ENCODE measurements at regions not wholly inside any gene's neighbourhood (a gene's known extent, or its start where the extent isn't known, plus 50 kb on each side); places are given as distances from the start of the nearest gene placed in this dataset.

GRCh38 chr11:19320827-19321226 lies 80.1 kb upstream of the E2F8 start:
- no TSS peak for BruUV-seq (replicated peaks)
- dilution Hi-C loops (cut with MboI; ENCODE audit: extremely low pct_ligation_motif_present, low sequenced_read_pairs) (no loop called here), intact Hi-C loops (cut with micrococcal nuclease) (no loop called here)
- ChIA-PET CTCF (interaction anchor here (0.8 kb wide), 1 partner anchor 582 kb away, joined by 3 read pairs; no protein-coding TSS in a partner anchor), POLR2A (no interaction called here)
- H3K36me3 ChIP-seq (ENCODE audit: control insufficient read depth in 2 of 2, extremely low read depth in 1 of 2, insufficient read depth in 2 of 2, low read length in 2 of 2): no peaks in the 10 kb centered on the region
- no peak overlapping the region for H3K27ac ChIP-seq (ENCODE audit: insufficient read depth, low read depth, low read length)
- no peak overlapping the region for H2AFZ ChIP-seq (ENCODE audit: low read depth, low read length)
- no peaks in the 10 kb centered on the region for H3K4me1 ChIP-seq (ENCODE audit: control insufficient read depth, extremely low read depth, insufficient read depth, low read length)
- TF ChIP-seq MYC (IDR thresholded peaks at IDR 0.05; ENCODE audit: low read depth, low read length) (no peak), POLR2AphosphoS5 (IDR thresholded peaks at IDR 0.05; ENCODE audit: insufficient read depth, low read depth, low read length) (no peak), CTCF (IDR thresholded peaks at IDR 0.05; ENCODE audit: extremely low read depth in 1 of 2, insufficient read depth in 1 of 2, low read depth in 1 of 2, low read length in 2 of 2) (no peak), FOS (IDR thresholded peaks at IDR 0.05; ENCODE audit: borderline replicate concordance, insufficient read depth, low read length) (no peak), EZH2 (IDR thresholded peaks at IDR 0.05; ENCODE audit: borderline replicate concordance, low read depth, low read length, severe bottlenecking) (no peak), GATA2 (IDR thresholded peaks at IDR 0.05; ENCODE audit: insufficient read depth, insufficient read length, low read depth, low read length) (no peak)
- no peak for DNase-seq (ENCODE audit: low read depth, low spot score)
- no peaks in the 10 kb centered on the region for H3K9me1 ChIP-seq (replicated peaks; ENCODE audit: control insufficient read depth, extremely low read depth, insufficient read depth, low read length)
- no peaks in the 10 kb centered on the region for H3K79me2 ChIP-seq (ENCODE audit: control insufficient read depth, insufficient read depth, low read length)
- H3K9me3 ChIP-seq (replicated peaks; ENCODE audit: control insufficient read depth, insufficient read depth, low read length): no peaks in the 10 kb centered on the region
- no peak for FAIRE-seq
- H3K4me2 ChIP-seq (ENCODE audit: insufficient read depth, low read length): no peak overlapping the region
- no peaks in the 10 kb centered on the region for H4K20me1 ChIP-seq (replicated peaks; ENCODE audit: control insufficient read depth, extremely low read depth, insufficient read depth, low read length)
- no peak overlapping the region for H3K9ac ChIP-seq (replicated peaks; ENCODE audit: extremely low read depth, insufficient read depth, low read length)
- H3K4me3 ChIP-seq (replicated peaks in 1 of 3; ENCODE audit: insufficient read depth in 1 of 3, low read depth in 1 of 3, low read length in 3 of 3): no peak overlapping the region
- peaks cover 4 to 12% of the 10 kb centered on the region in 2 experiments for H3K27me3 ChIP-seq (ENCODE audit: control insufficient read depth in 2 of 2, insufficient read depth in 2 of 2, low read length in 2 of 2)

All from endothelial cell of umbilical vein (primary cell).